ENCODE measurements at regions not wholly inside any gene's neighbourhood (a gene's known extent, or its start where the extent isn't known, plus 50 kb on each side); places are given as distances from the start of the nearest gene placed in this dataset.

- H3K27me3 ChIP-seq (ENCODE audit: control insufficient read depth in 2 of 2, insufficient read depth in 1 of 2, low read length in 1 of 2): no peaks in the 10 kb centered on the region
These were observed 261.7 kb upstream of the FIGN start for GRCh38 chr2:163997466-163997865.

GRCh38 chr2:163990541-163990940 is 254.7 kb upstream of the FIGN start:
- H3K9me3 ChIP-seq (ENCODE audit: control insufficient read depth in 2 of 2, insufficient read depth in 1 of 2, low read length in 1 of 2): no peaks in the 10 kb centered on the region
- 88% methylated on average over 2 of the region's 2 CpGs for WGBS

More at GRCh38 chr2:163997466-163997865, 261.7 kb upstream of the FIGN start:
- WGBS: 72% methylated on average over 4 of the region's 4 CpGs
- H3K27ac ChIP-seq (ENCODE audit: low read depth in 1 of 2, low read length in 1 of 2): no peak overlapping the region
- H3K9me3 ChIP-seq (ENCODE audit: control insufficient read depth in 2 of 2, insufficient read depth in 1 of 2, low read length in 1 of 2): no peaks in the 10 kb centered on the region
- no peak for DNase-seq (ENCODE audit: low read depth in 6 of 9, low spot score in 9 of 9)
- H3K4me1 ChIP-seq (ENCODE audit: control insufficient read depth in 2 of 2, insufficient read depth in 2 of 2, low read length in 2 of 2): no peaks in the 10 kb centered on the region
- H3K36me3 ChIP-seq (ENCODE audit: control insufficient read depth in 2 of 2, insufficient read depth in 2 of 2, low read length in 1 of 2): no peaks in the 10 kb centered on the region
- no peak overlapping the region for H3K4me3 ChIP-seq (ENCODE audit: low read length in 2 of 2)

DNA sequence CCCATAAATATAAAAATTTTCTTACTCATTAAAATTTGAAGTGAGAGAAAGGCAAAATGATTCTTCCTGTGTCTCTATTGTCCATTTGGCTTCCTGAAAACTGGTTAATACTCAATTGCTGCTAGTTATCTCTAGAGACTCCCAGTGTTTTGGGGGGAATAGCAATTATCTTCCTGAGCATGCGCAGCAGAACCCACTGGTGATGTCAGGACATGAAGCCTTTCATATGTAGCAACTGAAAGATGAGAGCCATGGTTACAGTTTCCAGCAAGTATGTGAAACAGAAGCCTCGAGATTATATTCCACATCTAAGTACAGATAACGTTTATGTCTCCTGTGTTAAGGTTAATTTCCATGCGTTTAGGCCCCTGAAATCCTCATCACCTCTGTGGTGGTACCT is 254.3 kb upstream of the FIGN start:
- H3K4me3 ChIP-seq (ENCODE audit: low read length in 2 of 2): no peak overlapping the region
- H3K27ac ChIP-seq (ENCODE audit: low read depth in 1 of 2, low read length in 1 of 2): no peak overlapping the region
- H3K9me3 ChIP-seq (ENCODE audit: control insufficient read depth in 2 of 2, insufficient read depth in 1 of 2, low read length in 1 of 2): no peaks in the 10 kb centered on the region
- 89% methylated on average over 4 of the region's 4 CpGs for WGBS
- H3K27me3 ChIP-seq (ENCODE audit: control insufficient read depth in 2 of 2, insufficient read depth in 1 of 2, low read length in 1 of 2): no peaks in the 10 kb centered on the region
- DNase-seq (ENCODE audit: low read depth in 6 of 9, low spot score in 9 of 9): no peak
- no peaks in the 10 kb centered on the region for H3K4me1 ChIP-seq (ENCODE audit: control insufficient read depth in 2 of 2, insufficient read depth in 2 of 2, low read length in 2 of 2)
- H3K36me3 ChIP-seq (ENCODE audit: control insufficient read depth in 2 of 2, insufficient read depth in 2 of 2, low read length in 1 of 2): no peaks in the 10 kb centered on the region

More at GRCh38 chr2:163990541-163990940, 254.7 kb upstream of the FIGN start:
- no peaks in the 10 kb centered on the region for H3K4me1 ChIP-seq (ENCODE audit: control insufficient read depth in 2 of 2, insufficient read depth in 2 of 2, low read length in 2 of 2)
- no peak overlapping the region for H3K27ac ChIP-seq (ENCODE audit: low read depth in 1 of 2, low read length in 1 of 2)
- DNase-seq (ENCODE audit: low read depth in 6 of 9, low spot score in 9 of 9): no peak
- H3K4me3 ChIP-seq (ENCODE audit: low read length in 2 of 2): no peak overlapping the region
- no peaks in the 10 kb centered on the region for H3K27me3 ChIP-seq (ENCODE audit: control insufficient read depth in 2 of 2, insufficient read depth in 1 of 2, low read length in 1 of 2)
- no peaks in the 10 kb centered on the region for H3K36me3 ChIP-seq (ENCODE audit: control insufficient read depth in 2 of 2, insufficient read depth in 2 of 2, low read length in 1 of 2)

- Histone ChIP-seq H3K27ac (ENCODE audit: low read depth in 1 of 2, low read length in 1 of 2) (no peak overlapping the region), H3K4me1 (ENCODE audit: control insufficient read depth in 2 of 2, insufficient read depth in 2 of 2, low read length in 2 of 2) (no peaks in the 10 kb centered on the region), H3K9me3 (ENCODE audit: control insufficient read depth in 2 of 2, insufficient read depth in 1 of 2, low read length in 1 of 2) (no peaks in the 10 kb centered on the region), H3K4me3 (ENCODE audit: low read length in 2 of 2) (no peak overlapping the region), H3K36me3 (ENCODE audit: control insufficient read depth in 2 of 2, insufficient read depth in 2 of 2, low read length in 1 of 2) (no peaks in the 10 kb centered on the region), H3K27me3 (ENCODE audit: control insufficient read depth in 2 of 2, insufficient read depth in 1 of 2, low read length in 1 of 2) (no peaks in the 10 kb centered on the region)
- DNase-seq (ENCODE audit: low read depth in 6 of 9, low spot score in 9 of 9): no peak
- 90% methylated on average over 6 of the region's 6 CpGs for WGBS
These were observed 251.6 kb upstream of the FIGN start for GRCh38 chr2:163987175-163987940.

DNA sequence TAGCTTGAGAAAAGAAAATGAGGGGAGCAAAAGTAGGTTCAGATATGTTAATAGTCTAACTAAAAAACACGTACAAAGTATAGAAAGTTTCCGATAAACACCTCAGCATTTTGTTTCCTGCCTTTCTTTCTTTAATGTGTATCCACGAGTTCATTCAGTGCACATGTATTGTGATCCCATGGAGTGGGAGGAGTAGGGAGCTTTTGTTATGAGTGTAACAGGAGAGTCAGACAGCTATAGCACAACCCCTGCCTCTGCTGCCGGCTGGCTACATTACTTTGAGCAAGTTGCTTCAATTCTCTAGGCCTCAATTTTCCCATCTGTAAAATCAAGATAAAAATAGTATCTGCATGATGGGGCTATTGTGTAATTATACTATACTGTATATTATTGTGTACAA is 249.2 kb upstream of the FIGN start:
- H3K27ac ChIP-seq (ENCODE audit: low read depth in 1 of 2, low read length in 1 of 2): no peak overlapping the region
- H3K4me1 ChIP-seq (ENCODE audit: control insufficient read depth in 2 of 2, insufficient read depth in 2 of 2, low read length in 2 of 2): no peaks in the 10 kb centered on the region
- H3K27me3 ChIP-seq (ENCODE audit: control insufficient read depth in 2 of 2, insufficient read depth in 1 of 2, low read length in 1 of 2): no peaks in the 10 kb centered on the region
- H3K36me3 ChIP-seq (ENCODE audit: control insufficient read depth in 2 of 2, insufficient read depth in 2 of 2, low read length in 1 of 2): no peaks in the 10 kb centered on the region
- H3K9me3 ChIP-seq (ENCODE audit: control insufficient read depth in 2 of 2, insufficient read depth in 1 of 2, low read length in 1 of 2): no peaks in the 10 kb centered on the region
- no peak for DNase-seq (ENCODE audit: low read depth in 6 of 9, low spot score in 9 of 9)
- 90% methylated on average over 4 of the region's 4 CpGs for WGBS
- H3K4me3 ChIP-seq (ENCODE audit: low read length in 2 of 2): no peak overlapping the region

DNA sequence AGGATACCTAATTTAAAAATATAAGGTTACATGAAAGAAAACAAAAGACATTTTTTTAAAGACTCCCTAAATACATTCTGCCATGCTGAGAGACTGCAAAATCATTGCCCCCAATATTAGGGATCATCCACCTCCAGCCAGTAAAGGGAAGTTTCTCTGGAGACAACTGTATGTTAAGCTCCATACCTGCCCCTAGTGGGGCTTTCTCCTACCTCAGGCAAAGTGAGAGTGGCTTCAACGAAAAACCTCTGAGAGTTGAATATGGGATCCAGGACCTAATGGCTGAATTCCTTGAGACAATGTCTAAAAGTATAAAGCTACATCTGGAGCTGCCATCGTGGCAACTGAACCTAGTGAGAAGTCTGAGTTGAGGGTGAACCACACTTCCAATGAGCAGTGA is 248.1 kb upstream of the FIGN start:
- no peaks in the 10 kb centered on the region for H3K27me3 ChIP-seq (ENCODE audit: control insufficient read depth in 2 of 2, insufficient read depth in 1 of 2, low read length in 1 of 2)
- H3K27ac ChIP-seq (ENCODE audit: low read depth in 1 of 2, low read length in 1 of 2): no peak overlapping the region
- no peaks in the 10 kb centered on the region for H3K9me3 ChIP-seq (ENCODE audit: control insufficient read depth in 2 of 2, insufficient read depth in 1 of 2, low read length in 1 of 2)
- no peaks in the 10 kb centered on the region for H3K4me1 ChIP-seq (ENCODE audit: control insufficient read depth in 2 of 2, insufficient read depth in 2 of 2, low read length in 2 of 2)
- no peak for DNase-seq (ENCODE audit: low read depth in 6 of 9, low spot score in 9 of 9)
- no peak overlapping the region for H3K4me3 ChIP-seq (ENCODE audit: low read length in 2 of 2)
- H3K36me3 ChIP-seq (ENCODE audit: control insufficient read depth in 2 of 2, insufficient read depth in 2 of 2, low read length in 1 of 2): no peaks in the 10 kb centered on the region
- WGBS: 88% methylated on average over 2 of the region's 2 CpGs

DNA sequence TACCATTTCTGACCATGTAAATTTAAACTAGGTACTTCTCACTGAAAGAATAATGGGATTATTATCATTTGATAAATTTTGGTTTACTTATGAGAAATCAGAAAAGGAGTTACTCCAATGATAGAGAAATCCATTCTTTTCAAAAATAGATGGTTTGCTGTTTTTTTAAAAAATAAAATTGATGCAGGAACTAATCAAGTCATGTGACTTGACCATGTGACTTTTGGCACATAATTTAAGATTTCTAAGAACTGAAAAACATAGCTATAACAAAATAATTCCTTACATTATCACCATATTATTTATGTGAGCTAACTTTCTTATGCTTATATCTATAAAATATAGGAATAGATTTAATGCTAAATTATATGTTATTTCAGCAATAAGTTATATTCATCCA is 247.1 kb upstream of the FIGN start:
- H3K27ac ChIP-seq (ENCODE audit: low read depth in 1 of 2, low read length in 1 of 2): no peak overlapping the region
- DNase-seq (ENCODE audit: low read depth in 6 of 9, low spot score in 9 of 9): no peak

GRCh38 chr2:163974766-163975165 is 239.0 kb upstream of the FIGN start:
- H3K4me1 ChIP-seq (ENCODE audit: control insufficient read depth in 2 of 2, insufficient read depth in 2 of 2, low read length in 2 of 2): no peaks in the 10 kb centered on the region
- no peak overlapping the region for H3K27ac ChIP-seq (ENCODE audit: low read depth in 1 of 2, low read length in 1 of 2)
- no peak overlapping the region for H3K4me3 ChIP-seq (ENCODE audit: low read length in 2 of 2)
- H3K9me3 ChIP-seq (ENCODE audit: control insufficient read depth in 2 of 2, insufficient read depth in 1 of 2, low read length in 1 of 2): no peaks in the 10 kb centered on the region
- WGBS: 75% methylated on average over 1 of the region's 1 CpG
- H3K27me3 ChIP-seq (ENCODE audit: control insufficient read depth in 2 of 2, insufficient read depth in 1 of 2, low read length in 1 of 2): no peaks in the 10 kb centered on the region
- no peak for DNase-seq (ENCODE audit: low read depth in 6 of 9, low spot score in 9 of 9)
- H3K36me3 ChIP-seq (ENCODE audit: control insufficient read depth in 2 of 2, insufficient read depth in 2 of 2, low read length in 1 of 2): no peaks in the 10 kb centered on the region

More for the DNA sequence above, 247.1 kb upstream of the FIGN start:
- Histone ChIP-seq H3K27me3 (ENCODE audit: control insufficient read depth in 2 of 2, insufficient read depth in 1 of 2, low read length in 1 of 2) (no peaks in the 10 kb centered on the region), H3K36me3 (ENCODE audit: control insufficient read depth in 2 of 2, insufficient read depth in 2 of 2, low read length in 1 of 2) (no peaks in the 10 kb centered on the region), H3K4me3 (ENCODE audit: low read length in 2 of 2) (no peak overlapping the region), H3K4me1 (ENCODE audit: control insufficient read depth in 2 of 2, insufficient read depth in 2 of 2, low read length in 2 of 2) (no peaks in the 10 kb centered on the region), H3K9me3 (ENCODE audit: control insufficient read depth in 2 of 2, insufficient read depth in 1 of 2, low read length in 1 of 2) (no peaks in the 10 kb centered on the region)

GRCh38 chr2:163970058-163970813 is 234.4 kb upstream of the FIGN start:
- no peaks in the 10 kb centered on the region for H3K4me1 ChIP-seq (ENCODE audit: control insufficient read depth in 2 of 2, insufficient read depth in 2 of 2, low read length in 2 of 2)

More at GRCh38 chr2:163970058-163970813, 234.4 kb upstream of the FIGN start:
- H3K27me3 ChIP-seq (ENCODE audit: control insufficient read depth in 2 of 2, insufficient read depth in 1 of 2, low read length in 1 of 2): no peaks in the 10 kb centered on the region
- no peaks in the 10 kb centered on the region for H3K36me3 ChIP-seq (ENCODE audit: control insufficient read depth in 2 of 2, insufficient read depth in 2 of 2, low read length in 1 of 2)
- 93% methylated on average over 4 of the region's 4 CpGs for WGBS
- H3K9me3 ChIP-seq (ENCODE audit: control insufficient read depth in 2 of 2, insufficient read depth in 1 of 2, low read length in 1 of 2): no peaks in the 10 kb centered on the region
- H3K27ac ChIP-seq (ENCODE audit: low read depth in 1 of 2, low read length in 1 of 2): no peak overlapping the region
- no peak for DNase-seq (ENCODE audit: low read depth in 6 of 9, low spot score in 9 of 9)
- H3K4me3 ChIP-seq (ENCODE audit: low read length in 2 of 2): no peak overlapping the region

All from thymus (tissue), 11 donors.